Loucy (cell line): ENCODE measurements at regions not wholly inside any gene's neighbourhood (a gene's known extent, or its start where the extent isn't known, plus 50 kb on each side); places are given as distances from the start of the nearest gene placed in this dataset.
A peak's percentile ranks its signal among the peaks of the same experiment; 100 is the strongest.
"Not testable (repeated sequence)": the region's sequence is repeated elsewhere in the genome, so short reads cannot be mapped to it uniquely, and the experiment has no call there.

Experiments used
- H2AFZ ChIP-seq: fragments of 200-600 bp; sonication (generic); 2 replicates; pipeline ENCODE4 v1.6.0; 2016; ENCODE audit warnings: antibody characterized with exemption, mild to moderate bottlenecking, low read length, moderate library complexity
- H3F3A ChIP-seq: fragments of 200-600 bp; 2 replicates; pipeline ENCODE4 v1.6.0; 2016; ENCODE audit warnings: antibody characterized with exemption, low read depth, mild to moderate bottlenecking
- H3K27me3 ChIP-seq: fragments of 200-600 bp; sonication (generic); 2 replicates; pipeline ENCODE4 v1.6.1; 2014; ENCODE audit warnings: low read length, mild to moderate bottlenecking; ENCODE audit not compliant: insufficient read depth, poor library complexity, severe bottlenecking
- H3K36me3 ChIP-seq: fragments of 200-600 bp; sonication (generic); 2 replicates; pipeline ENCODE4 v1.6.1; 2016; ENCODE audit warnings: low read length; ENCODE audit not compliant: insufficient read depth
- H3K4me1 ChIP-seq: fragments of 200-600 bp; sonication (generic); 2 replicates; pipeline ENCODE4 v1.5.1; 2014; ENCODE audit warnings: low read length, mild to moderate bottlenecking; ENCODE audit not compliant: insufficient read depth, poor library complexity, severe bottlenecking
- H3K4me2 ChIP-seq: fragments of 200-600 bp; sonication (generic); 2 replicates; pipeline ENCODE4 v1.6.0; 2014; ENCODE audit warnings: antibody characterized with exemption, low read length, low read depth, mild to moderate bottlenecking; ENCODE audit not compliant: poor library complexity, severe bottlenecking
- H3K4me3 ChIP-seq: fragments of 200-600 bp; sonication (generic); 2 replicates; pipeline ENCODE4 v1.5.1; 2014; ENCODE audit warnings: low read length, mild to moderate bottlenecking, mixed read lengths; ENCODE audit not compliant: poor library complexity, severe bottlenecking
- H3K79me2 ChIP-seq: fragments of 200-600 bp; sonication (generic); 2 replicates; pipeline ENCODE4 v1.6.1; 2014; ENCODE audit warnings: low read length; ENCODE audit not compliant: insufficient read depth
- H3K9ac ChIP-seq: fragments of 200-600 bp; sonication (generic); 2 replicates; pipeline ENCODE4 v1.6.0; 2014; ENCODE audit warnings: mild to moderate bottlenecking, low read depth, low read length, moderate library complexity; ENCODE audit not compliant: poor library complexity, severe bottlenecking
- H3K9me2 ChIP-seq: fragments of 200-600 bp; sonication (generic); replicated peaks from 2 replicates; pipeline ENCODE4 v1.6.1; 2016; ENCODE audit warnings: low read depth, low read length, mixed read lengths
- H3K9me3 ChIP-seq: fragments of 200-600 bp; sonication (generic); 2 replicates; pipeline ENCODE4 v1.6.1; 2014; ENCODE audit warnings: mild to moderate bottlenecking, antibody characterized with exemption, low read length, low read depth; ENCODE audit not compliant: insufficient read depth
- H4K20me1 ChIP-seq: fragments of 200-600 bp; sonication (generic); 2 replicates; pipeline ENCODE4 v1.6.0; 2014; ENCODE audit warnings: antibody characterized with exemption, low read length, mild to moderate bottlenecking; ENCODE audit not compliant: insufficient read depth, poor library complexity, severe bottlenecking
- CTCF ChIP-seq: fragments of 200-600 bp; sonication (generic); conservative IDR thresholded peaks from 2 replicates; pipeline ENCODE4 v1.5.1; 2014; ENCODE audit warnings: mild to moderate bottlenecking, antibody characterized with exemption, low read length
- EZH2phosphoT487 ChIP-seq: fragments of 200-600 bp; IDR thresholded peaks from 2 replicates; pipeline ENCODE4 v1.6.1; 2018; ENCODE audit warnings: antibody characterized with exemption, mild to moderate bottlenecking, moderate library complexity, borderline replicate concordance

- H3K4me3 ChIP-seq: no peak overlapping the region
- H3K9me3 ChIP-seq: no peaks in the 10 kb centered on the region
- no peaks in the 10 kb centered on the region for H3K27me3 ChIP-seq
- no peaks in the 10 kb centered on the region for H3K4me1 ChIP-seq
- no peak overlapping the region for H3K9ac ChIP-seq
- no peak overlapping the region for H3K4me2 ChIP-seq
- TF ChIP-seq CTCF (no peak), EZH2phosphoT487 (no peak)
- no peaks in the 10 kb centered on the region for H3F3A ChIP-seq
- no peaks in the 10 kb centered on the region for H3K36me3 ChIP-seq
- no peaks in the 10 kb centered on the region for H3K9me2 ChIP-seq
- no peaks in the 10 kb centered on the region for H4K20me1 ChIP-seq
- no peak overlapping the region for H2AFZ ChIP-seq
- H3K79me2 ChIP-seq: no peaks in the 10 kb centered on the region
Measured at GRCh38 chr1:68815632-68816031, 318.8 kb upstream of the DEPDC1 start.

- not testable (repeated sequence) for H3K4me3 ChIP-seq, H3K79me2 ChIP-seq, H3K9ac ChIP-seq, H3K9me2 ChIP-seq, H3K4me1 ChIP-seq, H3K27me3 ChIP-seq, H3F3A ChIP-seq, H4K20me1 ChIP-seq, H3K36me3 ChIP-seq, H2AFZ ChIP-seq, H3K4me2 ChIP-seq, H3K9me3 ChIP-seq
Measured at GRCh38 chr1:68817505-68818210, 320.8 kb upstream of the DEPDC1 start.

GRCh38 chr1:68819190-68819829 is 322.4 kb upstream of the DEPDC1 start:
- peak; percentile 46 for TF ChIP-seq CTCF
- no peak for TF ChIP-seq EZH2phosphoT487
- H3K4me3 ChIP-seq: peak overlapping the region; percentile 5
- no peaks in the 10 kb centered on the region for H4K20me1 ChIP-seq
- no peaks in the 10 kb centered on the region for H3K27me3 ChIP-seq
- H3K4me1 ChIP-seq: no peaks in the 10 kb centered on the region
- H3K79me2 ChIP-seq: no peaks in the 10 kb centered on the region
- H3K4me2 ChIP-seq: peak overlapping the region; percentile 42
- no peaks in the 10 kb centered on the region for H3K9me3 ChIP-seq
- H2AFZ ChIP-seq: peak overlapping the region; percentile 53; the same call in 1 of the 2 replicates
- H3K9me2 ChIP-seq: no peaks in the 10 kb centered on the region
- H3K36me3 ChIP-seq: no peaks in the 10 kb centered on the region
- no peaks in the 10 kb centered on the region for H3F3A ChIP-seq
- no peak overlapping the region for H3K9ac ChIP-seq

- H3K4me1 ChIP-seq: no peaks in the 10 kb centered on the region
- no peaks in the 10 kb centered on the region for H3K36me3 ChIP-seq
- no peaks in the 10 kb centered on the region for H4K20me1 ChIP-seq
- H3K9me2 ChIP-seq: no peaks in the 10 kb centered on the region
- no peaks in the 10 kb centered on the region for H3F3A ChIP-seq
- H3K9ac ChIP-seq: no peak overlapping the region
- no peak overlapping the region for H2AFZ ChIP-seq
- no peak overlapping the region for H3K4me2 ChIP-seq
- H3K4me3 ChIP-seq: no peak overlapping the region
- H3K9me3 ChIP-seq: no peaks in the 10 kb centered on the region
- H3K79me2 ChIP-seq: no peaks in the 10 kb centered on the region
- no peaks in the 10 kb centered on the region for H3K27me3 ChIP-seq
- TF ChIP-seq EZH2phosphoT487: no peak
- TF ChIP-seq CTCF: no peak
Measured at GRCh38 chr1:68820151-68820550, 323.3 kb upstream of the DEPDC1 start.
